ENCODE measurements at regions not wholly inside any gene's neighbourhood (a gene's known extent, or its start where the extent isn't known, plus 50 kb on each side); places are given as distances from the start of the nearest gene placed in this dataset.
A peak's percentile ranks its signal among the peaks of the same experiment; 100 is the strongest.
"Not testable (repeated sequence)": the region's sequence is repeated elsewhere in the genome, so short reads cannot be mapped to it uniquely, and the experiment has no call there.

DNA sequence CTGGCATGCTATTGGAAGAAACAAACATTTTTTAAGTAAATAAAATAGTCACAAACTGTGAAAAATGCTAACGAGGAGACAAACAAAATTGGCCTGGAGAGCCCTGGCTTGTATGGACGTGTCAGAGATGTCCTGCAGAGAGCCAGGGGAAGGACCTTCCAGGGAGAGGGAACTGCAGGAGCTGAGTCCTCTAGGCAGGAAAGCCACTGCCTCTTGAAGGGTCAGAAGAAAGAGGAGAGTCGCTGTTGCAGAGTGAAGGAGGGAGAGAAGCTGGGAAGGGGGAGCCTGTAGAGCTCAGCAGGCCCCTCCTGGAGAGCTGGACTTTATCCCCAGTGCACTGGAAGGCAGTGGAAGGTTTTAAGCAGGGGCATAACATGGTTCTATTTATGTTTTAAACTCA, 80.3 kb upstream of the PWP1 start:
- ATAC-seq (no peak), DNase-seq (no peak)
- H3K27ac ChIP-seq = no peak overlapping the region
- H3K4me1 ChIP-seq = no peaks in the 10 kb centered on the region
- TF ChIP-seq, protein P1, sequence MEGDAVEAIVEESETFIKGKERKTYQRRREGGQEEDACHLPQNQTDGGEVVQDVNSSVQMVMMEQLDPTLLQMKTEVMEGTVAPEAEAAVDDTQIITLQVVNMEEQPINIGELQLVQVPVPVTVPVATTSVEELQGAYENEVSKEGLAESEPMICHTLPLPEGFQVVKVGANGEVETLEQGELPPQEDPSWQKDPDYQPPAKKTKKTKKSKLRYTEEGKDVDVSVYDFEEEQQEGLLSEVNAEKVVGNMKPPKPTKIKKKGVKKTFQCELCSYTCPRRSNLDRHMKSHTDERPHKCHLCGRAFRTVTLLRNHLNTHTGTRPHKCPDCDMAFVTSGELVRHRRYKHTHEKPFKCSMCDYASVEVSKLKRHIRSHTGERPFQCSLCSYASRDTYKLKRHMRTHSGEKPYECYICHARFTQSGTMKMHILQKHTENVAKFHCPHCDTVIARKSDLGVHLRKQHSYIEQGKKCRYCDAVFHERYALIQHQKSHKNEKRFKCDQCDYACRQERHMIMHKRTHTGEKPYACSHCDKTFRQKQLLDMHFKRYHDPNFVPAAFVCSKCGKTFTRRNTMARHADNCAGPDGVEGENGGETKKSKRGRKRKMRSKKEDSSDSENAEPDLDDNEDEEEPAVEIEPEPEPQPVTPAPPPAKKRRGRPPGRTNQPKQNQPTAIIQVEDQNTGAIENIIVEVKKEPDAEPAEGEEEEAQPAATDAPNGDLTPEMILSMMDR (IDR thresholded peaks at IDR 0.05) = no peak
- no peaks in the 10 kb centered on the region for H3K9me3 ChIP-seq
- intact Hi-C loops (cut with DNase I) = loop anchor here in 1 of 2 donors (5.0 kb wide), 1 partner anchor 473 kb away; no protein-coding TSS in a partner anchor
- H3K4me3 ChIP-seq = no peak overlapping the region
- no peaks in the 10 kb centered on the region for H3K36me3 ChIP-seq (ENCODE audit: insufficient read depth in 1 of 2, low read depth in 1 of 2)
- 37 to 56% (median 50%) methylated on average over 3 of the region's 3 CpGs for WGBS, 3 donors
- peaks cover 0 to 2% (median 0%) of the 10 kb centered on the region in 3 donors for H3K27me3 ChIP-seq (ENCODE audit: insufficient read depth in 3 of 3, low read length in 2 of 3)

DNA sequence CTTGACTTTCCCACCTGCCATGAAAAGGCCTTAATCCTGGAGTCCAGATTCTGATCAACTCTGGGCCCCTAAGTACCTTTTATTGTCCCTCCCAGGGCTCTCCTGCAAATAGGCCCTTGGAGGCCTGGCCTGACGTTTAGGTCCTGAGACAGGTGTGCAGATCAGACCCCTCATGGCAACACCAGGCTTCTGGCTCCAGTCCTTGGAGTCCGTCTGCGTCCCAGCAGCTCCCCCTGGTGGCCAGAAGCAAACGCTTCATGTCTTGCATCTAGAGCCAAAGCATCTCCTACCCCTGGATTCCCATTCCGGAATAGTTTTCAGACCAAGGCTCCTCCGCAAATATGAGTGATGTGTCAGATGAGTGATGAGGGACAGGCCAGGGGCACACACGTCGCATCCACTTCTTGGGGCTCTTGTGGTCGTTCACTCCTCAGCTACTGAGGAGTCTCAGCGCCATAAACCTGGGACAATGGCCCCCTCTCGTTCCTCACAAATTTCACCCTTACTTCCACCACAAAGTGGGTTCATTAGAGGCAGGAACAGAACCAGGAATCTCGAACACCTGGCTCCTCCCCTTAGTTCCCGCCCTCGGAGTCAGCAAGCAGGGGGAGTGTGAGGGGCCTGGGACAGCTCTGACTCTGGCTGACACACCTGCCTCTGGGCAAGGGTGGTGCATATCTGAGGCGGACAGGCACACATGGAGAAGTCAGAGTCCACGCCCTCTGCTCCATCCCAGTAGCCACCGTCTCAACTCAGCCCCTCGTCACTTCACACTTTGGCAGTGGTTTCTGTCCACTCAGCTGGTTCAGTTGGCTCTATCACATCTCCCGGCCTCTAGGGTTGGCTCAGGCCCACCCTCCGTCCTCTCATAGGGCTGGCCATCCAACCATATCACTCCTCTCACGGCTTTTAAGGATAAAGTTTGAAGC, 77.9 kb upstream of the PWP1 start:
- Histone ChIP-seq H3K36me3 (ENCODE audit: insufficient read depth in 1 of 2, low read depth in 1 of 2) (no peaks in the 10 kb centered on the region), H3K27ac (no peak overlapping the region), H3K4me3 (no peak overlapping the region), H3K4me1 (no peaks in the 10 kb centered on the region), H3K27me3 (ENCODE audit: insufficient read depth in 3 of 3, low read length in 2 of 3) (peaks cover 0 to 2% (median 0%) of the 10 kb centered on the region in 3 donors), H3K9me3 (no peaks in the 10 kb centered on the region)
- DNase-seq = peak; percentile 73 to 87
- WGBS, 3 donors = 27 to 30% (median 27%) methylated on average over 21 of the region's 21 CpGs
- ATAC-seq = peak in 2 of 4 donors; percentile 50 to 55
- TF ChIP-seq, protein P1 (IDR thresholded peaks at IDR 0.05) = peak; percentile 69
- intact Hi-C loops (cut with DNase I) = loop anchor here (2.0 to 5.0 kb wide), 2 partner anchors 475 kb away; no protein-coding TSS in a partner anchor

DNA sequence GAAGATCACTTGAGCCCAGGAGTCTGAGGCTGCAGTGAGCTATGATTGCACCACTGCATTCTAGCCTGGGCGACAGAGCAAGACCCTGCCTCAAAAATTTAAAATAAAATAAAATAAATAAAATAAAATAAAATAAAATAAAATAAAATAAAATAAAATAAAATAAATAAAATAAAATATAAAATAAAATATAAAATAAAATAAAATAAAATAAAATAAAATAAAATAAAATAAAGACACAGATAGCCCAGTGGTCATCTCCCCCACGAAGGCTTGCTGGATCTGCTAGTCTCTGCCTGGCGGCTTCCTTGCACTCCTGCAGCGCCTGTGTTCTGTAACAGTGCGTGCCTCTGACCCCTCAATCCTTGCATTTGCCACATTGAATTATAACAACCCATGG, 76.8 kb upstream of the PWP1 start:
- not testable (repeated sequence) for H3K27me3 ChIP-seq (ENCODE audit: insufficient read depth in 3 of 3, low read length in 2 of 3); H3K9me3 ChIP-seq; DNase-seq; H3K36me3 ChIP-seq (ENCODE audit: insufficient read depth in 1 of 2, low read depth in 1 of 2); H3K4me1 ChIP-seq; ATAC-seq; H3K27ac ChIP-seq; H3K4me3 ChIP-seq
- intact Hi-C loops (cut with DNase I) = loop anchor here in 1 of 2 donors (5.0 kb wide), 1 partner anchor 476 kb away; no protein-coding TSS in a partner anchor
- 91 to 92% (median 92%) methylated on average over 5 of the region's 5 CpGs for WGBS, 3 donors

DNA sequence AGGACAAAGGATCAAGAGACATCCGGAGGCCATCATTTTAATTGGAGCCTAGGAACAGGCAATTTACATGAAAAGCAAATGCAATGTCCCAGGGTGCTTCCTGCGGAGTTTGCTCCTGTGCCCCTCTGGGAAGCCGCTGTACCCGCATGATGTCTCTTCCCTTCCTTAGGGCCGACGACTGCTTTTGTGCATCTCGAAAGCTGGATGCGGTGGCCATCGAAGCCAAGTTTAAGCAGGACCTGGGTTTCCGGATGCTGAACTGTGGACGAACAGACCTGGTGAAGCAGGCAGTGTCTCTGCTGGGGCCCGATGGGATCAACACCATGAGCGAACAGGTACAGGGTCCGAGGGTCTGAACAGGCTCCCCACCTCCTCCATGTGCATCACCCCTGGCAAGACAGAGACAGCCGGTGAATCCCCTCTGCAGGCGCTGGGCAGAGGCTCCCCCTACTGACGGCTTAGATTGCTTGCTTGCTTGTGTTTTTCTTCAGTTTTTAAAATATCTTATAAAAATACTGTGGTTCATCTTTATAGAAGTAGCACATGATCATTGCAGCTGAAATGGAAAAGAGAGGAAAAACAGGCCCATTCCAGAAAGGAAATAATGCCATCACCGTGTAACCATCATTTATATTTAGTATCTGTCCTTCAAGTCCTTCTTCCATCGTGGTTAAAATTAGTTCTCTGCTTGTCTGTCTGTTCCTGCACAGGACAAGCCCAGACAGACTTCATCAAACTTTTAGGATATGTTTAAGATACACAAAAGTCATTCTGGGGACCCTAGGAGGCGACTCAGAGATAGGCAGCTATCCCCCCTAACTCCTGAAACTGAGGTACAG, 75.4 kb upstream of the PWP1 start:
- DNase-seq = no peak
- H3K9me3 ChIP-seq = no peaks in the 10 kb centered on the region
- ATAC-seq = no peak

More for the DNA sequence above, 75.4 kb upstream of the PWP1 start:
- Histone ChIP-seq H3K27me3 (ENCODE audit: insufficient read depth in 3 of 3, low read length in 2 of 3) (peaks cover 0 to 2% (median 0%) of the 10 kb centered on the region in 3 donors), H3K4me1 (no peaks in the 10 kb centered on the region), H3K36me3 (ENCODE audit: insufficient read depth in 1 of 2, low read depth in 1 of 2) (no peaks in the 10 kb centered on the region), H3K27ac (no peak overlapping the region), H3K4me3 (no peak overlapping the region)
- TF ChIP-seq, protein P1 (IDR thresholded peaks at IDR 0.05) = peak; percentile 25
- intact Hi-C loops (cut with DNase I) = no loop called here
- 39 to 47% (median 39%) methylated on average over 20 of the region's 20 CpGs for WGBS, 3 donors
